T-helper 22 cell (primary cell): ENCODE measurements at regions not wholly inside any gene's neighbourhood (a gene's known extent, or its start where the extent isn't known, plus 50 kb on each side); places are given as distances from the start of the nearest gene placed in this dataset.

Experiments
- DNase-seq: peaks from one replicate; pipeline ENCODE4 v3.0.0-alpha.2; 2020; ENCODE audit warnings: low read depth

- DNase-seq = no peak
Measured at GRCh38 chr7:41832941-41833340, 130.1 kb upstream of the INHBA start.

- DNase-seq = no peak
Measured at GRCh38 chr7:41830271-41830670, 127.4 kb upstream of the INHBA start.

- no peak for DNase-seq
Measured at GRCh38 chr7:41828911-41829310, 126.0 kb upstream of the INHBA start.

GRCh38 chr7:41826641-41827040, 123.8 kb upstream of the INHBA start:
- no peak for DNase-seq

- DNase-seq = no peak
Measured at GRCh38 chr7:41825927-41826480, 123.1 kb upstream of the INHBA start.

GRCh38 chr7:41824284-41824683, 121.4 kb upstream of the INHBA start:
- no peak for DNase-seq

- DNase-seq = no peak
Measured at GRCh38 chr7:41822259-41822817, 119.4 kb upstream of the INHBA start.

- DNase-seq = no peak
Measured at GRCh38 chr7:41821521-41822213, 118.8 kb upstream of the INHBA start.

GRCh38 chr7:41820111-41820671, 117.3 kb upstream of the INHBA start:
- DNase-seq = no peak

GRCh38 chr7:41819645-41820044, 116.8 kb upstream of the INHBA start:
- DNase-seq = no peak

GRCh38 chr7:41818765-41819398, 116.0 kb upstream of the INHBA start:
- no peak for DNase-seq

GRCh38 chr7:41817386-41817785, 114.5 kb upstream of the INHBA start:
- no peak for DNase-seq

GRCh38 chr7:41816111-41816510, 113.2 kb upstream of the INHBA start:
- DNase-seq = no peak

GRCh38 chr7:41814888-41815287, 112.0 kb upstream of the INHBA start:
- DNase-seq = no peak

- DNase-seq = no peak
Measured at GRCh38 chr7:41813286-41813685, 110.4 kb upstream of the INHBA start.

GRCh38 chr7:41811941-41812340, 109.1 kb upstream of the INHBA start:
- DNase-seq = no peak

GRCh38 chr7:41809940-41810576, 107.2 kb upstream of the INHBA start:
- no peak for DNase-seq

GRCh38 chr7:41809529-41809939, 106.6 kb upstream of the INHBA start:
- no peak for DNase-seq

GRCh38 chr7:41809116-41809515, 106.2 kb upstream of the INHBA start:
- DNase-seq = no peak

GRCh38 chr7:41808541-41808940, 105.7 kb upstream of the INHBA start:
- no peak for DNase-seq

- no peak for DNase-seq
Measured at GRCh38 chr7:41803569-41803968, 100.7 kb upstream of the INHBA start.

GRCh38 chr7:41796331-41796730, 93.4 kb upstream of the INHBA start:
- DNase-seq = no peak
